WTC11 (cell line): ENCODE measurements at regions not wholly inside any gene's neighbourhood (a gene's known extent, or its start where the extent isn't known, plus 50 kb on each side); places are given as distances from the start of the nearest gene placed in this dataset.

Source experiments
- ATF6 ChIP-seq: sonication (generic); formaldehyde crosslinking; IDR thresholded peaks from 2 replicates; pipeline ENCODE4 v1.8.1; 2023; ENCODE audit warnings: mild to moderate bottlenecking, missing genetic modification reagents
- CBFB ChIP-seq: sonication (generic); formaldehyde crosslinking; IDR thresholded peaks from 2 replicates; pipeline ENCODE4 v1.8.1; 2022; ENCODE audit warnings: mild to moderate bottlenecking, low read depth, missing genetic modification reagents
- CTCF ChIP-seq: fragments of 200-600 bp; IDR thresholded peaks from 2 replicates; pipeline ENCODE4 v1.8.0; 2022; ENCODE audit warnings: antibody characterized with exemption
- HMGXB4 ChIP-seq: sonication (generic); formaldehyde crosslinking; IDR thresholded peaks from 2 replicates; pipeline ENCODE4 v1.8.1; 2023; ENCODE audit warnings: mild to moderate bottlenecking, moderate library complexity, missing genetic modification reagents
- NFYB ChIP-seq: sonication (generic); formaldehyde crosslinking; conservative IDR thresholded peaks from 2 replicates; pipeline ENCODE4 v1.8.0; 2022; ENCODE audit warnings: low read depth, missing genetic modification reagents

- TF ChIP-seq CBFB (CRISPR knock-in tag): no peak
- TF ChIP-seq ATF6 (CRISPR knock-in tag): no peak
- TF ChIP-seq CTCF: no peak
- TF ChIP-seq HMGXB4 (CRISPR knock-in tag): no peak
- no peak for TF ChIP-seq NFYB (CRISPR knock-in tag)
Observed at GRCh38 chr2:51718881-51719280, 686.9 kb upstream of the NRXN1 start.
